ENCODE measurements at regions not wholly inside any gene's neighbourhood (a gene's known extent, or its start where the extent isn't known, plus 50 kb on each side); places are given as distances from the start of the nearest gene placed in this dataset.

GRCh38 chr13:34412817-34413375 is 529.2 kb upstream of the NBEA start:
- Histone ChIP-seq H3K27me3 (no peaks in the 10 kb centered on the region), H3K36me3 (ENCODE audit: low read depth, missing control alignments) (no peaks in the 10 kb centered on the region), H3K9me3 (no peaks in the 10 kb centered on the region), H3K4me1 (no peaks in the 10 kb centered on the region), H3K27ac (no peak overlapping the region), H3K4me3 (no peak overlapping the region)
- intact Hi-C loops (cut with DNase I; ENCODE audit: low total_unique reads): no loop called here
- DNase-seq: no peak
- no peak for TF ChIP-seq POLR2A (IDR thresholded peaks at IDR 0.05)
- no peak for TF ChIP-seq CTCF (IDR thresholded peaks at IDR 0.05)
- WGBS, 2 donors: 81 to 91% methylated on average over 2 of the region's 2 CpGs

GRCh38 chr13:34413538-34414210 is 528.4 kb upstream of the NBEA start:
- no peak for DNase-seq
- intact Hi-C loops (cut with DNase I; ENCODE audit: low total_unique reads): no loop called here
- TF ChIP-seq CTCF (IDR thresholded peaks at IDR 0.05) (no peak), POLR2A (IDR thresholded peaks at IDR 0.05) (no peak)
- H3K27ac ChIP-seq: no peak overlapping the region
- H3K9me3 ChIP-seq: no peaks in the 10 kb centered on the region
- H3K4me3 ChIP-seq: no peak overlapping the region
- H3K27me3 ChIP-seq: no peaks in the 10 kb centered on the region
- no peaks in the 10 kb centered on the region for H3K36me3 ChIP-seq (ENCODE audit: low read depth, missing control alignments)
- WGBS, 2 donors: 62 to 63% methylated on average over 1 of the region's 1 CpG
- H3K4me1 ChIP-seq: no peaks in the 10 kb centered on the region

- H3K27me3 ChIP-seq: no peaks in the 10 kb centered on the region
- intact Hi-C loops (cut with DNase I; ENCODE audit: low total_unique reads): no loop called here
- H3K36me3 ChIP-seq (ENCODE audit: low read depth, missing control alignments): no peaks in the 10 kb centered on the region
- no peaks in the 10 kb centered on the region for H3K4me1 ChIP-seq
- no peaks in the 10 kb centered on the region for H3K9me3 ChIP-seq
- no peak for TF ChIP-seq CTCF (IDR thresholded peaks at IDR 0.05)
- no peak for TF ChIP-seq POLR2A (IDR thresholded peaks at IDR 0.05)
- no peak overlapping the region for H3K27ac ChIP-seq
- no peak overlapping the region for H3K4me3 ChIP-seq
- WGBS, 2 donors: 86 to 93% methylated on average over 4 of the region's 4 CpGs
- no peak for DNase-seq
Observed at GRCh38 chr13:34414616-34415015, 527.5 kb upstream of the NBEA start.

GRCh38 chr13:34416971-34417380 is 525.1 kb upstream of the NBEA start:
- H3K27ac ChIP-seq: no peak overlapping the region
- H3K4me3 ChIP-seq: no peak overlapping the region
- TF ChIP-seq CTCF (IDR thresholded peaks at IDR 0.05): no peak
- no peak for TF ChIP-seq POLR2A (IDR thresholded peaks at IDR 0.05)
- 50 to 59% methylated on average over 5 of the region's 5 CpGs for WGBS, 2 donors
- H3K4me1 ChIP-seq: no peaks in the 10 kb centered on the region
- no peaks in the 10 kb centered on the region for H3K9me3 ChIP-seq
- no peaks in the 10 kb centered on the region for H3K27me3 ChIP-seq
- peak; percentile 47 for DNase-seq
- intact Hi-C loops (cut with DNase I; ENCODE audit: low total_unique reads): no loop called here
- no peaks in the 10 kb centered on the region for H3K36me3 ChIP-seq (ENCODE audit: low read depth, missing control alignments)

GRCh38 chr13:34417896-34418295 is 524.2 kb upstream of the NBEA start:
- TF ChIP-seq POLR2A (IDR thresholded peaks at IDR 0.05): no peak
- no peak for TF ChIP-seq CTCF (IDR thresholded peaks at IDR 0.05)
- no peak overlapping the region for H3K4me3 ChIP-seq
- WGBS, 2 donors: 91 to 92% methylated on average over 4 of the region's 4 CpGs
- no peaks in the 10 kb centered on the region for H3K36me3 ChIP-seq (ENCODE audit: low read depth, missing control alignments)
- no peaks in the 10 kb centered on the region for H3K4me1 ChIP-seq
- H3K27ac ChIP-seq: no peak overlapping the region
- H3K27me3 ChIP-seq: no peaks in the 10 kb centered on the region
- DNase-seq: no peak
- no peaks in the 10 kb centered on the region for H3K9me3 ChIP-seq
- intact Hi-C loops (cut with DNase I; ENCODE audit: low total_unique reads): no loop called here

All from testis (tissue), 2 donors.